PC-3 (cell line): ENCODE measurements at regions not wholly inside any gene's neighbourhood (a gene's known extent, or its start where the extent isn't known, plus 50 kb on each side); places are given as distances from the start of the nearest gene placed in this dataset.

Experiments
- ATAC-seq: fragments of 200-7000 bp; cut with Tn5 transposase; 2 replicates; pipeline ENCODE4 v1.9.1; 2020; ENCODE audit warnings: mild to moderate bottlenecking, moderate library complexity
- BruUV-seq: library from RNA; stranded (reverse); fragments of 400-500 nt; replicated peaks from 2 replicates; lab custom pipeline; 2021; lab: Mats Ljungman, UMichigan
- CTCF ChIA-PET: fragments of 300-600 bp; sonication (Branson Sonifier 250); formaldehyde crosslinking; loops from one replicate; lab custom pipeline; 2022; ENCODE audit warnings: antibody characterized with exemption; lab: Charles Lee
- POLR2A ChIA-PET: fragments of 300-600 bp; sonication (Branson Sonifier 250); formaldehyde crosslinking; loops from one replicate; lab custom pipeline; 2022; ENCODE audit warnings: antibody characterized with exemption; ENCODE audit not compliant: unreplicated experiment; lab: Charles Lee
- DNase-seq: peaks from one replicate; pipeline ENCODE4 v3.0.0-alpha.2; 2015
- H2AFZ ChIP-seq: fragments of 300-600 bp; sonication (generic); 2 replicates; pipeline ENCODE4 v1.6.0; 2016; ENCODE audit warnings: antibody characterized with exemption, low read length
- H3F3A ChIP-seq: fragments of 300-600 bp; sonication (generic); one replicate; pipeline ENCODE4 v1.6.0; 2017; ENCODE audit warnings: antibody characterized with exemption, low read length, control low read depth, mild to moderate bottlenecking; ENCODE audit not compliant: unreplicated experiment
- H3K27ac ChIP-seq: fragments of 300-600 bp; sonication (generic); 2 replicates; pipeline ENCODE4 v1.5.1; 2016; ENCODE audit warnings: mild to moderate bottlenecking, low read length
- H3K27me3 ChIP-seq: fragments of 300-600 bp; sonication (generic); 2 replicates; pipeline ENCODE4 v1.6.1; 2016; ENCODE audit warnings: low read length, mixed read lengths
- H3K36me3 ChIP-seq: fragments of 300-600 bp; sonication (generic); 2 replicates; pipeline ENCODE4 v1.6.1; 2016; ENCODE audit warnings: low read depth, mixed run types, low read length, mixed read lengths
- H3K4me1 ChIP-seq: fragments of 300-600 bp; sonication (generic); 2 replicates; pipeline ENCODE4 v1.5.1; 2016; ENCODE audit warnings: low read length; ENCODE audit not compliant: insufficient read depth
- H3K4me2 ChIP-seq: fragments of 300-600 bp; sonication (generic); 2 replicates; pipeline ENCODE4 v1.6.0; 2016; ENCODE audit warnings: low read length
- H3K4me3 ChIP-seq: fragments of 300-600 bp; sonication (generic); 2 replicates; pipeline ENCODE4 v1.5.1; 2016; ENCODE audit warnings: mild to moderate bottlenecking, low read length, mixed read lengths
- H3K79me2 ChIP-seq: fragments of 300-600 bp; sonication (generic); 2 replicates; pipeline ENCODE4 v1.6.1; 2017; ENCODE audit warnings: low read length, mixed read lengths
- H3K9ac ChIP-seq: fragments of 300-600 bp; sonication (generic); 2 replicates; pipeline ENCODE4 v1.6.0; 2016; ENCODE audit warnings: mild to moderate bottlenecking, low read length
- H3K9me2 ChIP-seq: fragments of 300-600 bp; sonication (generic); replicated peaks from 2 replicates; pipeline ENCODE4 v1.6.1; 2016; ENCODE audit warnings: mixed run types, low read length, mixed read lengths
- H3K9me3 ChIP-seq: fragments of 300-600 bp; sonication (generic); 2 replicates; pipeline ENCODE4 v1.6.1; 2016; ENCODE audit warnings: low read length, mixed read lengths
- H4K20me1 ChIP-seq: fragments of 300-600 bp; sonication (generic); 2 replicates; pipeline ENCODE4 v1.6.1; 2016; ENCODE audit warnings: low read length, mixed read lengths
- EZH2 ChIP-seq: fragments of 300-600 bp; sonication (generic); IDR thresholded peaks from one replicate; pipeline ENCODE4 v1.6.1; 2017; ENCODE audit warnings: antibody characterized with exemption, mild to moderate bottlenecking, low read length; ENCODE audit not compliant: unreplicated experiment
- EZH2phosphoT487 ChIP-seq: fragments of 300-600 bp; sonication (generic); IDR thresholded peaks from 2 replicates; pipeline ENCODE4 v1.6.1; 2018; ENCODE audit warnings: mild to moderate bottlenecking, antibody characterized with exemption, low read length, borderline replicate concordance
- intact Hi-C: fragments of 100-400 bp; cut with micrococcal nuclease; formaldehyde crosslinking; loops from 2 replicates; pipeline ENCODE4 v1.9.0; 2023
- TF ChIP-seq, protein P1 (sequence below): fragments of 300-600 bp; sonication (generic); conservative IDR thresholded peaks from 2 replicates; pipeline ENCODE4 v1.5.1; 2017; ENCODE audit warnings: antibody characterized with exemption, low read depth, mild to moderate bottlenecking, low read length

- no peaks in the 10 kb centered on the region for H3K27me3 ChIP-seq
- no peaks in the 10 kb centered on the region for H4K20me1 ChIP-seq
- ChIA-PET CTCF (no interaction called here), POLR2A (no interaction called here)
- H3K79me2 ChIP-seq, result no peaks in the 10 kb centered on the region
- no peak overlapping the region for H3K9ac ChIP-seq
- H3K9me2 ChIP-seq, result no peaks in the 10 kb centered on the region
- H2AFZ ChIP-seq, result no peak overlapping the region
- BruUV-seq, result no TSS peak
- H3K36me3 ChIP-seq, result no peaks in the 10 kb centered on the region
- ATAC-seq (peak; percentile 81), DNase-seq (peak; percentile 58)
- H3K4me1 ChIP-seq, result peaks cover 11% of the 10 kb centered on the region
- TF ChIP-seq, protein P1, sequence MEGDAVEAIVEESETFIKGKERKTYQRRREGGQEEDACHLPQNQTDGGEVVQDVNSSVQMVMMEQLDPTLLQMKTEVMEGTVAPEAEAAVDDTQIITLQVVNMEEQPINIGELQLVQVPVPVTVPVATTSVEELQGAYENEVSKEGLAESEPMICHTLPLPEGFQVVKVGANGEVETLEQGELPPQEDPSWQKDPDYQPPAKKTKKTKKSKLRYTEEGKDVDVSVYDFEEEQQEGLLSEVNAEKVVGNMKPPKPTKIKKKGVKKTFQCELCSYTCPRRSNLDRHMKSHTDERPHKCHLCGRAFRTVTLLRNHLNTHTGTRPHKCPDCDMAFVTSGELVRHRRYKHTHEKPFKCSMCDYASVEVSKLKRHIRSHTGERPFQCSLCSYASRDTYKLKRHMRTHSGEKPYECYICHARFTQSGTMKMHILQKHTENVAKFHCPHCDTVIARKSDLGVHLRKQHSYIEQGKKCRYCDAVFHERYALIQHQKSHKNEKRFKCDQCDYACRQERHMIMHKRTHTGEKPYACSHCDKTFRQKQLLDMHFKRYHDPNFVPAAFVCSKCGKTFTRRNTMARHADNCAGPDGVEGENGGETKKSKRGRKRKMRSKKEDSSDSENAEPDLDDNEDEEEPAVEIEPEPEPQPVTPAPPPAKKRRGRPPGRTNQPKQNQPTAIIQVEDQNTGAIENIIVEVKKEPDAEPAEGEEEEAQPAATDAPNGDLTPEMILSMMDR, result no peak
- TF ChIP-seq EZH2phosphoT487 (no peak), EZH2 (no peak)
- peak overlapping the region; percentile 10 for H3K4me2 ChIP-seq
- no peaks in the 10 kb centered on the region for H3K9me3 ChIP-seq
- H3K27ac ChIP-seq, result no peak overlapping the region
- no peaks in the 10 kb centered on the region for H3F3A ChIP-seq
- intact Hi-C loops, result no loop called here
- no peak overlapping the region for H3K4me3 ChIP-seq
These were observed 62.7 kb upstream of the IPO9 start for GRCh38 chr1:201766131-201766866.

DNA sequence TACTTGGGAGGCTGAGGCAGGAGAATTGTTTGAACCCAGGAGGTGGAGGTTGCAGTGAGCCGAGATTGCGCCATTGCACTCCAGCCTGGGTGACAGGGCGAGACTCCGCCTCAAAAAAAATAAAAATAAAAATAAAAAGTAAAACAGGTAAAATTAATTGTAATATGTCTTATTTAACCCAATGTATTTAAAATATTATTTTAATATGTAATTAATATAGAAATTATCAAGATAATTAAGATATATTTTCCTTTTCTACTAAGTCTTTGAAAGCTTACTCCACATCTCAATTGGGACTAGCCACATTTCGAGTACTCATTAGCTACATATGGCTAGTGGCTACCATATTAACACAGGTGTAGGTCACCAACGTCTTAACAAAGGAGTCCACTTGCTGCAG lies 61.6 kb upstream of the IPO9 start:
- Histone ChIP-seq H3K4me3 (no peak overlapping the region), H2AFZ (no peak overlapping the region), H3K27me3 (no peaks in the 10 kb centered on the region), H3K27ac (no peak overlapping the region), H3K9me2 (no peaks in the 10 kb centered on the region), H3F3A (no peaks in the 10 kb centered on the region), H3K4me1 (peaks cover 11% of the 10 kb centered on the region), H3K36me3 (no peaks in the 10 kb centered on the region), H3K9ac (no peak overlapping the region), H3K9me3 (no peaks in the 10 kb centered on the region), H3K79me2 (no peaks in the 10 kb centered on the region), H3K4me2 (no peak overlapping the region), H4K20me1 (no peaks in the 10 kb centered on the region)
- intact Hi-C loops, result no loop called here
- ChIA-PET POLR2A (no interaction called here), CTCF (no interaction called here)
- DNase-seq, result no peak
- no peak for ATAC-seq
- BruUV-seq, result no TSS peak
- TF ChIP-seq EZH2, result no peak
- TF ChIP-seq, protein P1, result no peak
- no peak for TF ChIP-seq EZH2phosphoT487

- Histone ChIP-seq H3K36me3 (no peaks in the 10 kb centered on the region), H2AFZ (no peak overlapping the region), H3K9me3 (no peaks in the 10 kb centered on the region), H3K79me2 (no peaks in the 10 kb centered on the region), H3K4me2 (no peak overlapping the region), H3K4me1 (peaks cover 11% of the 10 kb centered on the region), H3K9me2 (no peaks in the 10 kb centered on the region), H3F3A (no peaks in the 10 kb centered on the region), H4K20me1 (no peaks in the 10 kb centered on the region), H3K27ac (no peak overlapping the region), H3K9ac (no peak overlapping the region), H3K4me3 (no peak overlapping the region), H3K27me3 (no peaks in the 10 kb centered on the region)
- ChIA-PET CTCF (no interaction called here), POLR2A (no interaction called here)
- intact Hi-C loops, result no loop called here
- no peak for TF ChIP-seq EZH2
- no peak for TF ChIP-seq EZH2phosphoT487
- TF ChIP-seq, protein P1, result no peak
- no TSS peak for BruUV-seq
- ATAC-seq (no peak), DNase-seq (no peak)
These were observed 59.9 kb upstream of the IPO9 start for GRCh38 chr1:201769072-201769471.
